Right lobe of liver (tissue), 4 donors: ENCODE measurements at regions not wholly inside any gene's neighbourhood (a gene's known extent, or its start where the extent isn't known, plus 50 kb on each side); places are given as distances from the start of the nearest gene placed in this dataset.

Experiments used
- POLR2A ChIP-seq: fragments of 450-650 bp; IDR thresholded peaks from one replicate; pipeline ENCODE4 v1.6.1; 2017; ENCODE audit warnings: antibody characterized with exemption, mild to moderate bottlenecking
- TF ChIP-seq, protein P1 (sequence below), 4 donors: fragments of 200-600 bp in 3 of 4; fragments of 450-650 bp in 1 of 4; IDR thresholded peaks; one replicate each; pipeline versions ENCODE4 v1.5.1 to v1.8.0; 2016 to 2022; ENCODE audit warnings: antibody characterized with exemption in 4 of 4, mild to moderate bottlenecking in 2 of 4
- donor health status: DM: no; HTN: no; CAD: no.
- donor health status: DM: no; HTN: no; CAD: no.
- donor health status: DM: no; HTN: yes; CAD: no.

DNA sequence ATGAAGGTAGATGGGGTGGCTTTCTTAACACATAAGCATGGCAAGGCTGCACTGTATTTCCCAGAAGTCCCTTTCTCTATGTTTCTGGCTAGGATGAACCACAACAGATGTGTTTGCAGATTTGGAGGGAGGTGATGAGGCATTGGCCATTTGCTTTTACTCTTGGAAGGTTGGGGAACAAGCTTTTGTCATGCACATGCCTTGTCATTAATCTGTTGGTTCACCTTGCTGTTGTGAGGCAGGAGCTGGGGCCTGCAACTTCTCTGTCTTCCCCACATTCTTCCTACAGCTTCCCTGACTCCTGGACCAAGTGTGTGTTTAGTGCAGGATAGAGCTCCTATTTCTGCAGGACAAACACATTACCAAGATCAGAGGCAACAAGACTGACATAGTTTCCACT lies 326.2 kb upstream of the SPTLC3 start:
- TF ChIP-seq, protein P1, sequence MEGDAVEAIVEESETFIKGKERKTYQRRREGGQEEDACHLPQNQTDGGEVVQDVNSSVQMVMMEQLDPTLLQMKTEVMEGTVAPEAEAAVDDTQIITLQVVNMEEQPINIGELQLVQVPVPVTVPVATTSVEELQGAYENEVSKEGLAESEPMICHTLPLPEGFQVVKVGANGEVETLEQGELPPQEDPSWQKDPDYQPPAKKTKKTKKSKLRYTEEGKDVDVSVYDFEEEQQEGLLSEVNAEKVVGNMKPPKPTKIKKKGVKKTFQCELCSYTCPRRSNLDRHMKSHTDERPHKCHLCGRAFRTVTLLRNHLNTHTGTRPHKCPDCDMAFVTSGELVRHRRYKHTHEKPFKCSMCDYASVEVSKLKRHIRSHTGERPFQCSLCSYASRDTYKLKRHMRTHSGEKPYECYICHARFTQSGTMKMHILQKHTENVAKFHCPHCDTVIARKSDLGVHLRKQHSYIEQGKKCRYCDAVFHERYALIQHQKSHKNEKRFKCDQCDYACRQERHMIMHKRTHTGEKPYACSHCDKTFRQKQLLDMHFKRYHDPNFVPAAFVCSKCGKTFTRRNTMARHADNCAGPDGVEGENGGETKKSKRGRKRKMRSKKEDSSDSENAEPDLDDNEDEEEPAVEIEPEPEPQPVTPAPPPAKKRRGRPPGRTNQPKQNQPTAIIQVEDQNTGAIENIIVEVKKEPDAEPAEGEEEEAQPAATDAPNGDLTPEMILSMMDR (IDR thresholded peaks at IDR 0.05), result no peak
- no peak for TF ChIP-seq POLR2A
